GM18498 (cell line): ENCODE measurements at regions not wholly inside any gene's neighbourhood (a gene's known extent, or its start where the extent isn't known, plus 50 kb on each side); places are given as distances from the start of the nearest gene placed in this dataset.
"Not testable (repeated sequence)": the region's sequence is repeated elsewhere in the genome, so short reads cannot be mapped to it uniquely, and the experiment has no call there.

Experiments used
- ATAC-seq: cut with Tn5 transposase; IDR thresholded peaks from one replicate; pipeline ENCODE4 v1.9.1; 2021; ENCODE audit warnings: mild to moderate bottlenecking, moderate library complexity; ENCODE audit not compliant: unreplicated experiment

GRCh38 chr5:123294544-123294943 is 128.7 kb downstream of the CEP120 start:
- peak; percentile 72 for ATAC-seq

- ATAC-seq = no peak
Observed at GRCh38 chr5:123289210-123289609, 134.0 kb downstream of the CEP120 start.

- no peak for ATAC-seq
Observed at GRCh38 chr5:123287881-123288280, 135.3 kb downstream of the CEP120 start.

GRCh38 chr5:123286891-123287290 is 136.3 kb downstream of the CEP120 start:
- no peak for ATAC-seq

- no peak for ATAC-seq
Observed at GRCh38 chr5:123285122-123286023, 137.8 kb downstream of the CEP120 start.

GRCh38 chr5:123283499-123283898 is 139.7 kb downstream of the CEP120 start:
- ATAC-seq = no peak

- ATAC-seq = no peak
Observed at GRCh38 chr5:123283031-123283430, 140.2 kb downstream of the CEP120 start.

GRCh38 chr5:123282444-123282843 is 140.8 kb downstream of the CEP120 start:
- no peak for ATAC-seq

- not testable (repeated sequence) for ATAC-seq
Observed at GRCh38 chr5:123280854-123281253, 142.3 kb downstream of the CEP120 start.

GRCh38 chr5:123279136-123279535 is 144.1 kb downstream of the CEP120 start:
- no peak for ATAC-seq

GRCh38 chr5:123278284-123278683 is 144.9 kb downstream of the CEP120 start:
- ATAC-seq = no peak

- ATAC-seq = no peak
Observed at GRCh38 chr5:123273984-123274383, 149.2 kb downstream of the CEP120 start.

- ATAC-seq = no peak
Observed at GRCh38 chr5:123273095-123273494, 150.1 kb downstream of the CEP120 start.

- ATAC-seq = no peak
Observed at GRCh38 chr5:123269851-123270250, 153.4 kb downstream of the CEP120 start.

- no peak for ATAC-seq
Observed at GRCh38 chr5:123269436-123269835, 153.8 kb downstream of the CEP120 start.

GRCh38 chr5:123266365-123266764 is 156.8 kb downstream of the CEP120 start:
- ATAC-seq = no peak

- ATAC-seq = no peak
Observed at GRCh38 chr5:123265551-123265950, 157.7 kb downstream of the CEP120 start.

GRCh38 chr5:123264394-123264793 is 158.8 kb downstream of the CEP120 start:
- no peak for ATAC-seq

GRCh38 chr5:123263859-123264258 is 159.3 kb downstream of the CEP120 start:
- ATAC-seq = no peak

GRCh38 chr5:123262216-123262823 is 160.9 kb downstream of the CEP120 start:
- no peak for ATAC-seq

GRCh38 chr5:123261752-123262151 is 161.5 kb downstream of the CEP120 start:
- no peak for ATAC-seq

- no peak for ATAC-seq
Observed at GRCh38 chr5:123249446-123249845, 160.4 kb downstream of the PRDM6 start.
